GM12878 (cell line): ENCODE measurements at regions not wholly inside any gene's neighbourhood (a gene's known extent, or its start where the extent isn't known, plus 50 kb on each side); places are given as distances from the start of the nearest gene placed in this dataset.

Experiments used
- ATAC-seq: fragments of 200-7000 bp; cut with Tn5 transposase; 3 replicates; pipeline ENCODE4 v1.9.1; 2020; ENCODE audit warnings: mild to moderate bottlenecking, moderate library complexity
- BruUV-seq: library from RNA; stranded (reverse); fragments of 400-500 nt; replicated peaks from 2 replicates; lab custom pipeline; 2021; lab: Mats Ljungman, UMichigan
- CTCF ChIA-PET: fragments of 300-600 bp; sonication (Branson Sonifier 250); formaldehyde crosslinking; extraction: SDS; loops from one replicate; lab custom pipeline; 2021; ENCODE audit warnings: inconsistent platforms; lab: Yijun Ruan, JAX
- POLR2A ChIA-PET: fragments of 350-600 bp; formaldehyde crosslinking; extraction: SDS; loops from one replicate; lab custom pipeline; 2021; ENCODE audit warnings: inconsistent platforms; lab: Charles Lee
- RAD21 ChIA-PET: fragments of 300-600 bp; sonication (Branson Sonifier 250); formaldehyde crosslinking; loops from one replicate; lab custom pipeline; 2023; ENCODE audit warnings: antibody characterized with exemption; ENCODE audit not compliant: unreplicated experiment; lab: Charles Lee
- SMC1A ChIA-PET: fragments of 300-600 bp; sonication (Branson Sonifier 250); formaldehyde crosslinking; loops from one replicate; lab custom pipeline; 2023; ENCODE audit not compliant: unreplicated experiment, uncharacterized antibody; lab: Charles Lee
- DNase-seq: peaks from one replicate; pipeline ENCODE4 v3.0.0-alpha.2; 2011; ENCODE audit warnings: low read depth, low spot score
- FAIRE-seq: peaks from 3 replicates; lab custom pipeline; 2011; peaks lifted over from hg19 to GRCh38; lab: Jason Lieb, UNC
- H2AFZ ChIP-seq: 2 replicates; pipeline ENCODE4 v1.6.0; 2011; ENCODE audit warnings: low read depth, low read length, control low read depth; ENCODE audit not compliant: control insufficient read depth
- H3K27ac ChIP-seq: 2 replicates; pipeline ENCODE4 v1.5.1; 2011; ENCODE audit warnings: control low read depth; ENCODE audit not compliant: control insufficient read depth, insufficient read depth
- H3K27me3 ChIP-seq, 2 experiments: replicated peaks in 1 of 2; 2 replicates each; pipeline versions ENCODE4 v1.6.0 to v1.6.1; 2011; ENCODE audit warnings: low read length in 1 of 2; ENCODE audit not compliant: control insufficient read depth in 2 of 2, insufficient read depth in 2 of 2
- H3K36me3 ChIP-seq, 2 experiments: 2 replicates each; pipeline ENCODE4 v1.5.1; 2011; ENCODE audit warnings: low read length in 1 of 2; ENCODE audit not compliant: control insufficient read depth in 2 of 2, insufficient read depth in 2 of 2
- H3K4me1 ChIP-seq: 2 replicates; pipeline ENCODE4 v1.6.1; 2011; ENCODE audit warnings: mild to moderate bottlenecking, low read length, moderate library complexity, mixed read lengths; ENCODE audit not compliant: control insufficient read depth, insufficient read depth
- H3K4me2 ChIP-seq: 2 replicates; pipeline ENCODE4 v1.6.0; 2011; ENCODE audit warnings: control low read depth; ENCODE audit not compliant: control insufficient read depth, insufficient read depth
- H3K4me3 ChIP-seq: fragments of 200-600 bp; sonication (generic); 2 replicates; pipeline ENCODE4 v1.5.1; 2016
- H3K79me2 ChIP-seq: 2 replicates; pipeline ENCODE4 v1.6.0; 2011; ENCODE audit warnings: low read length; ENCODE audit not compliant: control insufficient read depth, insufficient read depth
- H3K9ac ChIP-seq: 2 replicates; pipeline ENCODE4 v1.8.0; 2011; ENCODE audit warnings: low read length, control low read depth, mixed read lengths; ENCODE audit not compliant: control insufficient read depth, insufficient read depth
- H3K9me3 ChIP-seq: replicated peaks from 3 replicates; pipeline ENCODE4 v1.5.1; 2011; ENCODE audit warnings: mild to moderate bottlenecking, low read length; ENCODE audit not compliant: control insufficient read depth, insufficient read depth
- H4K20me1 ChIP-seq: 2 replicates; pipeline ENCODE4 v1.6.0; 2011; ENCODE audit not compliant: control insufficient read depth, insufficient read depth
- CBFB ChIP-seq: IDR thresholded peaks from 2 replicates; pipeline ENCODE4 v1.6.1; 2016; ENCODE audit warnings: antibody characterized with exemption, low read depth
- DPF2 ChIP-seq: fragments of 450-650 bp; IDR thresholded peaks from 2 replicates; pipeline ENCODE4 v1.6.1; 2017; ENCODE audit warnings: mild to moderate bottlenecking
- EGR1 ChIP-seq, 2 experiments: IDR thresholded peaks; 1 replicate in 1 of 2; 2 replicates in 1 of 2; pipeline ENCODE4 v1.6.1; 2011 to 2012; ENCODE audit warnings: low read depth in 2 of 2, low read length in 2 of 2, borderline replicate concordance in 1 of 2, mild to moderate bottlenecking in 1 of 2, moderate library complexity in 1 of 2
- POU2F2 ChIP-seq: IDR thresholded peaks from 3 replicates; pipeline ENCODE4 v1.6.1; 2011; ENCODE audit warnings: low read depth, mild to moderate bottlenecking, low read length, borderline replicate concordance
- STAT1 ChIP-seq: fragments of 450-650 bp; conservative IDR thresholded peaks from 2 replicates; pipeline ENCODE4 v1.6.1; 2014; ENCODE audit warnings: antibody characterized with exemption, mild to moderate bottlenecking
- STAT3 ChIP-seq: IDR thresholded peaks from 2 replicates; pipeline ENCODE4 v1.6.1; 2011; ENCODE audit warnings: low read depth, low read length, improper control_type of control experiment
- YY1 ChIP-seq: IDR thresholded peaks from 2 replicates; pipeline ENCODE4 v1.6.1; 2011; ENCODE audit warnings: low read depth, mild to moderate bottlenecking, low read length
- WGBS: methylation state at CpG from one replicate; pipeline ENCODE4 v1.1.6; 2016; ENCODE audit warnings: low lambda C conversion rate; ENCODE audit not compliant: insufficient replicate concordance, insufficient coverage; ENCODE audit errors: missing lambda C conversion rate; 5-methylcytosine and 5-hydroxymethylcytosine counted together
- in situ Hi-C: fragments of 300-500 bp; cut with MboI; formaldehyde crosslinking; loops from 9 replicates; pipeline ENCODE4 v1.14.3; 2018; ENCODE audit warnings: mixed read lengths
- intact Hi-C: fragments of 100-400 bp; cut with micrococcal nuclease; formaldehyde crosslinking; loops from one replicate; pipeline ENCODE4 v1.14.2; 2022; ENCODE audit not compliant: unreplicated experiment
- TF ChIP-seq, protein P1 (sequence below): IDR thresholded peaks from 2 replicates; pipeline ENCODE4 v1.6.1; 2012; ENCODE audit warnings: low read depth, low read length, improper control_type of control experiment
- TF ChIP-seq, protein P2 (sequence below): fragments of 450-650 bp; IDR thresholded peaks from 2 replicates; pipeline ENCODE4 v1.6.1; 2017; ENCODE audit warnings: mild to moderate bottlenecking
- TF ChIP-seq, protein P3 (sequence below): fragments of 450-650 bp; IDR thresholded peaks from 2 replicates; pipeline ENCODE4 v1.6.1; 2017; ENCODE audit warnings: low read depth, mild to moderate bottlenecking, moderate library complexity

DNA sequence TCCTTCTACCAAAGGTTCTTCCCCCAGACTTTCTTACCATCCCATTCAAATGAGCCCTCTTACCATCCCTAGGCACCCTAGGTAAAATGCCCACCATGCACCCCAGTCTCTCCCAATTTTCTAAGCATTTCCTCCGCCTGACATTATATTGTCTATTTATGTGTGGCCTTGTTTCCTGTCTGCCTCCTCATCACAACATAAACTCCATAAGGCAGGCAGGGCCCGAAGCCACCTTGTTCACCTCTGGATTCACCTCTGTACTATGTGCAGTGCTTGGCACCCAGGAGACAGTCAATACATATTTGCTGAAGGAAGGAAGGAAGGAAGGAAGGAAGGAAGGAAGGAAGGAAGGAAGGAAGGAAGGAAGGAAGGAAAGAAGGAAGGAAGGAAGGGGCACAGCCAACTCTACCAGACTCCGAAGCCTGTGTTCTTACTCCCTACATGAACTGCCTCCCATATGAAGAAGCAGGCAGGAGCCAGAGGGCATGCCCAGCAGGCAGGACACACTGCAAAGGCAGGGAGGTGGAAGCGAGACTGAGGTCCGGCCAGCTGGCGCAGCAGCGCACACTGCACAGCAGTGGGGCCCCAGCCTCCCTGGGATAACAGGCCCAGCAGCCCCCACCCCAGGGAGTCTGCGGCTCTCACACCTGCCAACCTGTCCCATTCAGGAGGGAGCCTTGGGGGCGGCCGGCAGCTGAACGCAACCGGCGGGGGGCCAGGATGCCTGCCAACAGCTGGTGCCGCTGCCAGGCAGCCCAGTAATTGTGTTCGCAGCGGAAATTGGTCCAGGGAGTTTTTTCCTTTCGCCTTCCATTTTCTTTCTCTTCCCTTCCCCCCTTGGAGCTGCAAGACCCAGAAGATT is 106.0 kb upstream of the LINGO1 start (continued):
- TF ChIP-seq CBFB (no peak), EGR1 (IDR thresholded peaks at IDR 0.05; ENCODE audit: borderline replicate concordance in 1 of 2, low read depth in 2 of 2, low read length in 2 of 2) (no peak), STAT3 (no peak), DPF2 (no peak)
- TF ChIP-seq, protein P1, sequence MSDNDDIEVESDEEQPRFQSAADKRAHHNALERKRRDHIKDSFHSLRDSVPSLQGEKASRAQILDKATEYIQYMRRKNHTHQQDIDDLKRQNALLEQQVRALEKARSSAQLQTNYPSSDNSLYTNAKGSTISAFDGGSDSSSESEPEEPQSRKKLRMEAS: no peak
- TF ChIP-seq, protein P2, sequence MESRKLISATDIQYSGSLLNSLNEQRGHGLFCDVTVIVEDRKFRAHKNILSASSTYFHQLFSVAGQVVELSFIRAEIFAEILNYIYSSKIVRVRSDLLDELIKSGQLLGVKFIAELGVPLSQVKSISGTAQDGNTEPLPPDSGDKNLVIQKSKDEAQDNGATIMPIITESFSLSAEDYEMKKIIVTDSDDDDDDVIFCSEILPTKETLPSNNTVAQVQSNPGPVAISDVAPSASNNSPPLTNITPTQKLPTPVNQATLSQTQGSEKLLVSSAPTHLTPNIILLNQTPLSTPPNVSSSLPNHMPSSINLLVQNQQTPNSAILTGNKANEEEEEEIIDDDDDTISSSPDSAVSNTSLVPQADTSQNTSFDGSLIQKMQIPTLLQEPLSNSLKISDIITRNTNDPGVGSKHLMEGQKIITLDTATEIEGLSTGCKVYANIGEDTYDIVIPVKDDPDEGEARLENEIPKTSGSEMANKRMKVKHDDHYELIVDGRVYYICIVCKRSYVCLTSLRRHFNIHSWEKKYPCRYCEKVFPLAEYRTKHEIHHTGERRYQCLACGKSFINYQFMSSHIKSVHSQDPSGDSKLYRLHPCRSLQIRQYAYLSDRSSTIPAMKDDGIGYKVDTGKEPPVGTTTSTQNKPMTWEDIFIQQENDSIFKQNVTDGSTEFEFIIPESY: no peak

DNA sequence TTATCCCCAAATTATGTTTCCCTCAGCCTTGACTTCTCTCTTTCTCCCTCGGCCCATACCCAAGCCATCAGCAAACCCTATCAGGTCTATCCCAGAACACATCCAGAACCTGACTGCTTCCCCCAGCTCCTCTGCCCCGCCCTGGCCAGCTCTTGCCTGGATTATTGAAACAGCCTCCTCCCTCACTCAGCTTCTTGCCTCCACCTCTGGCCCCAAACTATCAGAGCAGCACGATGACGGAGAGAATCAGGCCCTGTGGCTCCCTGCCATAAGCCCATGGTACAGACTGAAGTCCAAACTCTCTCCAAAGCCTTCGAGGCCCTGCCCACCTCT is 105.3 kb upstream of the LINGO1 start:
- H3K4me3 ChIP-seq: no peak overlapping the region
- no peak overlapping the region for H3K9ac ChIP-seq
- H3K27me3 ChIP-seq: peaks cover 0 to 6% of the 10 kb centered on the region in 2 experiments; a peak in 2 of 4 replicates
- ChIA-PET RAD21 (no interaction called here), POLR2A (no interaction called here), SMC1A (no interaction called here), CTCF (no interaction called here)
- H2AFZ ChIP-seq: no peak overlapping the region
- intact Hi-C loops: no loop called here
- no peaks in the 10 kb centered on the region for H3K4me1 ChIP-seq
- BruUV-seq: no TSS peak
- H3K27ac ChIP-seq: no peak overlapping the region
- no peak for DNase-seq
- H4K20me1 ChIP-seq: no peaks in the 10 kb centered on the region
- H3K79me2 ChIP-seq: no peaks in the 10 kb centered on the region
- in situ Hi-C loops: no loop called here
- no peaks in the 10 kb centered on the region for H3K36me3 ChIP-seq
- no peak for ATAC-seq
- no peak overlapping the region for H3K4me2 ChIP-seq
- no peaks in the 10 kb centered on the region for H3K9me3 ChIP-seq
- FAIRE-seq: no peak
- WGBS: 24% methylated on average over 5 of the region's 5 CpGs
- TF ChIP-seq CBFB: no peak
- TF ChIP-seq STAT1: no peak
- TF ChIP-seq, protein P3, sequence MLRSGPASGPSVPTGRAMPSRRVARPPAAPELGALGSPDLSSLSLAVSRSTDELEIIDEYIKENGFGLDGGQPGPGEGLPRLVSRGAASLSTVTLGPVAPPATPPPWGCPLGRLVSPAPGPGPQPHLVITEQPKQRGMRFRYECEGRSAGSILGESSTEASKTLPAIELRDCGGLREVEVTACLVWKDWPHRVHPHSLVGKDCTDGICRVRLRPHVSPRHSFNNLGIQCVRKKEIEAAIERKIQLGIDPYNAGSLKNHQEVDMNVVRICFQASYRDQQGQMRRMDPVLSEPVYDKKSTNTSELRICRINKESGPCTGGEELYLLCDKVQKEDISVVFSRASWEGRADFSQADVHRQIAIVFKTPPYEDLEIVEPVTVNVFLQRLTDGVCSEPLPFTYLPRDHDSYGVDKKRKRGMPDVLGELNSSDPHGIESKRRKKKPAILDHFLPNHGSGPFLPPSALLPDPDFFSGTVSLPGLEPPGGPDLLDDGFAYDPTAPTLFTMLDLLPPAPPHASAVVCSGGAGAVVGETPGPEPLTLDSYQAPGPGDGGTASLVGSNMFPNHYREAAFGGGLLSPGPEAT: no peak
- no peak for TF ChIP-seq YY1
- no peak for TF ChIP-seq POU2F2
